Activated CD4-positive, alpha-beta memory T cell treated with anti-CD3 and anti-CD28 coated beads, Interleukin-2, amount 10 ng/mL, durations not matched to agents 7 days and 5 days (primary cell): ENCODE measurements at regions not wholly inside any gene's neighbourhood (a gene's known extent, or its start where the extent isn't known, plus 50 kb on each side); places are given as distances from the start of the nearest gene placed in this dataset.

ENCODE experiments used
- CTCF ChIA-PET: fragments of 350-600 bp; sonication (Branson Sonifier 250); formaldehyde crosslinking; loops from one replicate; lab custom pipeline; 2021; ENCODE audit warnings: antibody characterized with exemption, inconsistent platforms; lab: Charles Lee
- POLR2A ChIA-PET: fragments of 350-600 bp; sonication (Branson Sonifier 250); formaldehyde crosslinking; loops from one replicate; lab custom pipeline; 2021; ENCODE audit warnings: antibody characterized with exemption; lab: Charles Lee
- DNase-seq: peaks from one replicate; pipeline ENCODE4 v3.0.0-alpha.2; 2020
- H3K27ac Mint-ChIP-seq: one replicate; pipeline ENCODE4 v1.8.0; 2021; ENCODE audit warnings: mild to moderate bottlenecking, mixed read lengths
- H3K27me3 Mint-ChIP-seq: one replicate; pipeline ENCODE4 v1.8.0; 2021; ENCODE audit warnings: mixed read lengths
- H3K36me3 Mint-ChIP-seq: one replicate; pipeline ENCODE4 v1.8.0; 2021; ENCODE audit warnings: low read depth, mixed read lengths
- H3K4me1 Mint-ChIP-seq: one replicate; pipeline ENCODE4 v1.8.0; 2021; ENCODE audit warnings: mixed read lengths
- H3K4me3 Mint-ChIP-seq: one replicate; pipeline ENCODE4 v1.8.0; 2021; ENCODE audit warnings: mild to moderate bottlenecking, mixed read lengths
- H3K9me3 Mint-ChIP-seq: one replicate; pipeline ENCODE4 v1.8.0; 2021; ENCODE audit warnings: mixed read lengths

GRCh38 chr3:80244390-80244789 is 476.6 kb upstream of the ROBO1 start:
- no peaks in the 10 kb centered on the region for H3K36me3 Mint-ChIP-seq
- peaks cover 20% of the 10 kb centered on the region for H3K9me3 Mint-ChIP-seq
- H3K4me1 Mint-ChIP-seq = no peaks in the 10 kb centered on the region
- no peaks in the 10 kb centered on the region for H3K27me3 Mint-ChIP-seq
- CTCF ChIA-PET = no interaction called here
- no peak overlapping the region for H3K27ac Mint-ChIP-seq
- H3K4me3 Mint-ChIP-seq = no peak overlapping the region
- POLR2A ChIA-PET = no interaction called here
- DNase-seq = no peak

- no peak overlapping the region for H3K4me3 Mint-ChIP-seq
- DNase-seq = no peak
Measured at GRCh38 chr3:80241791-80242190, 474.0 kb upstream of the ROBO1 start.

DNA sequence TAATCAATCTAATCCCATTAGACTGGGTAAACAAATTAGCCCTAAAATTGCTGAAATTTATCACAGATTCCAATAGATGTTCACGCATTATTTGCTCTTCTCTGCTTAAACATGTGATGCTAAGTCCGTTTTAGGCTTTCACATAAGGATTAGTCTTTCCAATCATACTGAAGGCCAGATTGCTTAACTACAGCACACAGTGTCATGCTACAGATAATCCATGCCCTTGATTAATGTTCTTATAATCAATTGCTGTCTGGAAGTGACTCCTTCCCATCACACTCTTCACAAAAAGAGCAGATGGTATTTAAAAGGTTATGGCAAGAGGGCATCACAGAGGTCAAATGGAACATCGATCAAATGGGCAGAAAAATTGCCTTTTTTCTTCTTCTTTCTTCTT is 471.5 kb upstream of the ROBO1 start:
- Mint-ChIP-seq H3K9me3 (peaks cover 8% of the 10 kb centered on the region), H3K27me3 (no peaks in the 10 kb centered on the region), H3K4me3 (no peak overlapping the region), H3K27ac (no peak overlapping the region), H3K36me3 (no peaks in the 10 kb centered on the region), H3K4me1 (no peaks in the 10 kb centered on the region)
- no peak for DNase-seq
- CTCF ChIA-PET = no interaction called here
- POLR2A ChIA-PET = no interaction called here

More at GRCh38 chr3:80241791-80242190, 474.0 kb upstream of the ROBO1 start:
- ChIA-PET POLR2A (no interaction called here), CTCF (no interaction called here)
- Mint-ChIP-seq H3K36me3 (no peaks in the 10 kb centered on the region), H3K27me3 (no peaks in the 10 kb centered on the region), H3K27ac (no peak overlapping the region), H3K4me1 (no peaks in the 10 kb centered on the region), H3K9me3 (peaks cover 8% of the 10 kb centered on the region)

DNA sequence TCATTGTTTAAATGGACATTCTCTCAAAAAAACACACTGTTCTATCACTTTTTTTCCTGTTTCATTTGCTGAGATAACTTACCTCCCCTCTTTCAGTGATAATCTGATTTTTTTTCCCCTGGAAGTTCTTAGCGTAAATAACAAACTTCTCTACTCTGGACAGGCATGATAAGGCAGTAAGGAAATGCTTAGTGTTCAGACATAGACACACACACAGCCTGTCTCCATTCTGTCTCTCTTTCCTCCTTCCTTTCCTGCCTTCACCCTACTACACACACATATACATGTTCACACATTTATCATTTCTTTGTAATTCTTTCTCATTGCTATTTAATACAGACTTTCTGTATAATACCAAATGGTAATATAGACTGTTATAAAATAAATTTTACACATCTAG is 470.8 kb upstream of the ROBO1 start:
- Mint-ChIP-seq H3K27me3 (no peaks in the 10 kb centered on the region), H3K9me3 (peaks cover 7% of the 10 kb centered on the region), H3K4me1 (no peaks in the 10 kb centered on the region), H3K4me3 (no peak overlapping the region), H3K27ac (no peak overlapping the region), H3K36me3 (no peaks in the 10 kb centered on the region)
- CTCF ChIA-PET = no interaction called here
- no peak for DNase-seq
- POLR2A ChIA-PET = no interaction called here

GRCh38 chr3:80238152-80238551 is 470.4 kb upstream of the ROBO1 start:
- Mint-ChIP-seq H3K4me3 (no peak overlapping the region), H3K27ac (no peak overlapping the region), H3K4me1 (no peaks in the 10 kb centered on the region), H3K27me3 (no peaks in the 10 kb centered on the region), H3K9me3 (peaks cover 5% of the 10 kb centered on the region), H3K36me3 (no peaks in the 10 kb centered on the region)
- ChIA-PET CTCF (no interaction called here), POLR2A (no interaction called here)
- DNase-seq = no peak

- H3K36me3 Mint-ChIP-seq = no peaks in the 10 kb centered on the region
- peaks cover 4% of the 10 kb centered on the region for H3K9me3 Mint-ChIP-seq
- H3K4me1 Mint-ChIP-seq = no peaks in the 10 kb centered on the region
- no peak overlapping the region for H3K27ac Mint-ChIP-seq
- CTCF ChIA-PET = no interaction called here
- H3K4me3 Mint-ChIP-seq = no peak overlapping the region
- POLR2A ChIA-PET = no interaction called here
- DNase-seq = no peak
- H3K27me3 Mint-ChIP-seq = no peaks in the 10 kb centered on the region
Measured at GRCh38 chr3:80234706-80235105, 466.9 kb upstream of the ROBO1 start.

DNA sequence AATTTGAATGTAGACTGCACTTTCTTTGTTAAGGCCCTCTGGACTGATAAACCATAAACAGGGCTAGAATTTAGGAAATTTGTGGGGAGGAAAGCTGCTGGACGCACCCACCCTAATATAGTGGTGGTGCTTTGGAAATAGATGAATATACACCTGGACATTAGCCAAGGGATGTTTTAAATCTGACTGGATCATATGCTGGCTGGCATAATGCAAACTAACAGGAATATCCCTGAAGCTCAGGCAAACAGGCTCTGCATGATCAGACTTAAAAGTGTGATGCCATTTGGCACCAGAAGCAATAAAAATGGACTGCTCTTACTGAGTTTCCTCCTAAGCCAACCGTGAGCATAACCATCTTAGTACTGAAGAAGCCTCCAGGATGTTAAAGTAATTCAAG is 465.8 kb upstream of the ROBO1 start:
- no peak overlapping the region for H3K4me3 Mint-ChIP-seq
- no peaks in the 10 kb centered on the region for H3K36me3 Mint-ChIP-seq
- no peaks in the 10 kb centered on the region for H3K27me3 Mint-ChIP-seq
- DNase-seq = no peak
- ChIA-PET CTCF (no interaction called here), POLR2A (no interaction called here)
- no peaks in the 10 kb centered on the region for H3K4me1 Mint-ChIP-seq
- H3K9me3 Mint-ChIP-seq = peaks cover 4% of the 10 kb centered on the region
- no peak overlapping the region for H3K27ac Mint-ChIP-seq

GRCh38 chr3:80232760-80233159 is 465.0 kb upstream of the ROBO1 start:
- H3K27me3 Mint-ChIP-seq = no peaks in the 10 kb centered on the region
- CTCF ChIA-PET = no interaction called here
- H3K27ac Mint-ChIP-seq = no peak overlapping the region

GRCh38 chr3:80230962-80231361 is 463.2 kb upstream of the ROBO1 start:
- ChIA-PET POLR2A (no interaction called here), CTCF (no interaction called here)
- Mint-ChIP-seq H3K4me3 (no peak overlapping the region), H3K4me1 (no peaks in the 10 kb centered on the region), H3K27ac (no peak overlapping the region), H3K27me3 (no peaks in the 10 kb centered on the region), H3K36me3 (no peaks in the 10 kb centered on the region), H3K9me3 (peaks cover 3% of the 10 kb centered on the region)
- DNase-seq = no peak

More at GRCh38 chr3:80232760-80233159, 465.0 kb upstream of the ROBO1 start:
- Mint-ChIP-seq H3K36me3 (no peaks in the 10 kb centered on the region), H3K4me3 (no peak overlapping the region), H3K4me1 (no peaks in the 10 kb centered on the region), H3K9me3 (peaks cover 4% of the 10 kb centered on the region)
- no peak for DNase-seq
- POLR2A ChIA-PET = no interaction called here

DNA sequence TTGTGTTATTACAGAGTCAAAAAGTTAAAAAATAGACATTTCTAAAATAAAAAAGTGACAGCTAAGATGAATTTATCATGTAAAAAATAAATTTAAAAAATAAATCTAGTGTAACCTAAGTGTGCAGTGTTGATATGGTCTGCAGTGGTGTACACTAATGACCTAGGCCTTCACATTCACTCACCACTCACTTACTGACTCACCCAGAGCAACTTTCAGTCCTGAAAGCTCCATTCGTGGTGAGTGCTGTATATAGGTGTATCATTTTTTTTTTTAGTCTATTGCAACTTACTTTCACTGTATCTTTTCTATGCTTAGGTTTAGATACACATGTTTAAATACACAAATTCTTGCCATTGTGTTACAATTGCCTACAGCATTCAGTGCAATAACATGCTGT is 459.4 kb upstream of the ROBO1 start:
- ChIA-PET POLR2A (no interaction called here), CTCF (no interaction called here)
- Mint-ChIP-seq H3K4me3 (no peak overlapping the region), H3K4me1 (no peaks in the 10 kb centered on the region), H3K27ac (no peak overlapping the region), H3K36me3 (no peaks in the 10 kb centered on the region), H3K27me3 (no peaks in the 10 kb centered on the region), H3K9me3 (peaks cover 6% of the 10 kb centered on the region)
- no peak for DNase-seq

GRCh38 chr3:80215191-80215590 is 447.4 kb upstream of the ROBO1 start:
- Mint-ChIP-seq H3K4me1 (no peaks in the 10 kb centered on the region), H3K4me3 (no peak overlapping the region), H3K27me3 (no peaks in the 10 kb centered on the region), H3K27ac (no peak overlapping the region), H3K9me3 (peaks cover 14% of the 10 kb centered on the region), H3K36me3 (no peaks in the 10 kb centered on the region)
- POLR2A ChIA-PET = no interaction called here
- CTCF ChIA-PET = no interaction called here
- no peak for DNase-seq

DNA sequence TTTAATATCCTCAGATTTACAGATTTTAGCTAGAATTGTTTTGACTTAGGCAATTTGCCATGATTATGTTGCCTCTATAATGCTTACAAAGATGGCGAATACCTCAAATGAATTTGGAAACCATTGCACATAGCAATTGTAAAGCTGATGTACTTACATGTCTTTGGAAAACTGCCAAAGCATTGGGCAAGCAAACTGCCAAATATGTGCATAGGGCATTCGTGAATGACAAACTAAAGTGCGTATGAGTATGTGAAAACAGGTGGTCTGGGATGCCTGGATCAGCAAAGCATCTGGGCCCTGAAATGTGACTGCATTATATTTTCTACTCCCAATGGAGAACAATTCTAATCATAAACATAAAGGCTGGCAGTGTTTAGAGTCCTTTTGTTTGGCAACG is 445.3 kb upstream of the ROBO1 start:
- no peak overlapping the region for H3K27ac Mint-ChIP-seq
- no peaks in the 10 kb centered on the region for H3K27me3 Mint-ChIP-seq
- no peaks in the 10 kb centered on the region for H3K36me3 Mint-ChIP-seq
- no peaks in the 10 kb centered on the region for H3K4me1 Mint-ChIP-seq
- no peak overlapping the region for H3K4me3 Mint-ChIP-seq
- DNase-seq = no peak
- H3K9me3 Mint-ChIP-seq = peaks cover 18% of the 10 kb centered on the region
- CTCF ChIA-PET = no interaction called here
- POLR2A ChIA-PET = no interaction called here

DNA sequence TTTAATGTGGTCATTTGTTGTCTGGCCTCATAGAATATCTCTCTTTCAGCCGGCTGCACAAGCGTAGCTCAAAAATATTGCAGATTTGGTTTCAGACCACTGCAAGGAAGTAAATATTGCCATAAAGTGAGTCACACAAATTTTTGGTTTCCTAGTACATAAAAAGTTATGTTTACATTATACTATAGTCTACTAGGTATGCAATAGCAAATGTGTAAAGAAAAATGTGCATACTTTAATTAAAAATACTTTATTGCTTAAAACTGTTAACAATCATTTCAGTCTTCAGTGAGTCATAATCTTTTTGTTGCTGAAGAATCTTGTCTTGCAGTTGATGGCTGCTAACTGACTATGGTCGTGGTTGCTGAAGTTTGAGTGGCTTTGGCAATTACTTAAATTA is 425.1 kb upstream of the ROBO1 start:
- Mint-ChIP-seq H3K27me3 (no peaks in the 10 kb centered on the region), H3K27ac (no peak overlapping the region), H3K4me3 (no peak overlapping the region), H3K9me3 (peaks cover 9% of the 10 kb centered on the region), H3K4me1 (no peaks in the 10 kb centered on the region), H3K36me3 (no peaks in the 10 kb centered on the region)
- CTCF ChIA-PET = no interaction called here
- POLR2A ChIA-PET = no interaction called here
- DNase-seq = no peak

GRCh38 chr3:80190051-80190450 is 422.3 kb upstream of the ROBO1 start:
- H3K4me3 Mint-ChIP-seq = no peak overlapping the region
- CTCF ChIA-PET = no interaction called here
- H3K27ac Mint-ChIP-seq = no peak overlapping the region
- H3K9me3 Mint-ChIP-seq = peaks cover 6% of the 10 kb centered on the region
- no peaks in the 10 kb centered on the region for H3K27me3 Mint-ChIP-seq
- H3K36me3 Mint-ChIP-seq = no peaks in the 10 kb centered on the region
- POLR2A ChIA-PET = no interaction called here
- no peak for DNase-seq
- no peaks in the 10 kb centered on the region for H3K4me1 Mint-ChIP-seq

DNA sequence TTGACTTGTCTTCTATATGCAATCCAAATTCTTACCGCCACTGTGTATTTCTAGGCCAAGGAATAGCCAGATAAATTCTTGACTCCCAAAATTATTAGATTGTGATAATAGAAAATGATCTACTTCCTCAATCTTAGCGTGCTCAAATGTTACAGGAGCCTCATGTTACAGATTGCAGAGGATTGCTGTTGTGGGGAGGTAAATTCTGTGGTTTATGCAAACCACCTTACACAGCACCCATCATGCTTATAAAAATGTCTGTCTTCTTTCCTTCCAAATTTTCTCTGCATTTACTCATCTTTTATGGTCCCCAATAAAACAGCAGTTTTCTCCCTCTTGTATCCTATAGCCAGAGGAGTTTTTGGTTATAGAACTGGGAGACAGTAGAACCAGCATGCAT is 420.2 kb upstream of the ROBO1 start:
- CTCF ChIA-PET = no interaction called here
- Mint-ChIP-seq H3K27me3 (no peaks in the 10 kb centered on the region), H3K36me3 (no peaks in the 10 kb centered on the region), H3K4me1 (no peaks in the 10 kb centered on the region), H3K27ac (no peak overlapping the region), H3K4me3 (no peak overlapping the region), H3K9me3 (peaks cover 2% of the 10 kb centered on the region)
- POLR2A ChIA-PET = no interaction called here
- no peak for DNase-seq
